Stomach (tissue), 8 donors: ENCODE measurements at regions not wholly inside any gene's neighbourhood (a gene's known extent, or its start where the extent isn't known, plus 50 kb on each side); places are given as distances from the start of the nearest gene placed in this dataset.
A peak's percentile ranks its signal among the peaks of the same experiment; 100 is the strongest.

Experiments
- DNase-seq, 2 donors: peaks; one replicate each; pipeline versions ENCODE4 v3.0.0 to v3.0.0-alpha.2; 2013 to 2019
- H3K27ac ChIP-seq, 5 donors: fragments of 200-600 bp in 4 of 5; sonication (generic) in 4 of 5; one replicate each; pipeline ENCODE4 v1.5.1; 2013 to 2019; ENCODE audit warnings: mild to moderate bottlenecking in 1 of 5, moderate library complexity in 1 of 5
- H3K27me3 ChIP-seq, 3 donors: fragments of 200-600 bp; sonication (generic); one replicate each; pipeline ENCODE4 v1.5.1; 2017 to 2019; ENCODE audit warnings: mixed run types in 1 of 3
- H3K36me3 ChIP-seq, 4 donors: fragments of 200-600 bp; sonication (generic); 1 replicate in 3 of 4; 2 replicates in 1 of 4; pipeline ENCODE4 v1.5.1; 2016 to 2019
- H3K4me1 ChIP-seq, 4 donors: fragments of 200-600 bp; sonication (generic); one replicate each; pipeline ENCODE4 v1.5.1; 2016 to 2019
- H3K4me3 ChIP-seq, 4 donors: fragments of 200-600 bp; sonication (generic) in 3 of 4; one replicate each; pipeline ENCODE4 v1.5.1; 2016 to 2019; ENCODE audit warnings: mild to moderate bottlenecking in 1 of 4
- H3K9me3 ChIP-seq, 4 donors: fragments of 200-600 bp; sonication (generic); one replicate each; pipeline ENCODE4 v1.5.1; 2016 to 2019
- CTCF ChIP-seq, 7 experiments: fragments of 450-650 bp in 4 of 7; fragments of 200-600 bp in 3 of 7; sonication (generic) in 3 of 7; IDR thresholded peaks; one replicate each; pipeline ENCODE4 v1.5.1; 2016 to 2019; ENCODE audit warnings: antibody characterized with exemption in 7 of 7, control low read depth in 2 of 7, mild to moderate bottlenecking in 1 of 7
- EP300 ChIP-seq: sonication (generic); formaldehyde crosslinking; IDR thresholded peaks from one replicate; pipeline ENCODE4 v1.6.1; 2017; ENCODE audit warnings: antibody characterized with exemption
- POLR2A ChIP-seq, 4 donors: fragments of 450-650 bp; IDR thresholded peaks; one replicate each; pipeline ENCODE4 v1.6.1; 2016; ENCODE audit warnings: antibody characterized with exemption in 4 of 4, control low read depth in 2 of 4, mild to moderate bottlenecking in 1 of 4, moderate library complexity in 1 of 4
- POLR2AphosphoS5 ChIP-seq, 3 donors: sonication (generic); formaldehyde crosslinking; IDR thresholded peaks; one replicate each; pipeline ENCODE4 v1.6.1; 2016; ENCODE audit warnings: antibody characterized with exemption in 3 of 3
- WGBS, 5 donors: extraction: QIAGEN DNeasy Blood & Tissue Kit in 3 of 5; methylation state at CpG; one replicate each; pipeline versions ENCODE4 v1.1.5 to v1.1.7; 2013 to 2018; 5-methylcytosine and 5-hydroxymethylcytosine counted together
- intact Hi-C: fragments of 100-400 bp; cut with DNase I; formaldehyde crosslinking; loops from one replicate; pipeline ENCODE4 v1.15.1; 2023; ENCODE audit warnings: low total_unique reads
- donor health status: healthy with polysubstance abuse.
- donor health status: Bipolar disorder and iron deficiency.
- donor health status: healthy.

- DNase-seq = no peak
- TF ChIP-seq EP300 (no peak), CTCF (IDR thresholded peaks at IDR 0.05) (no peak), POLR2AphosphoS5 (IDR thresholded peaks at IDR 0.05) (no peak), POLR2A (IDR thresholded peaks at IDR 0.05) (no peak)
- Histone ChIP-seq H3K27ac (no peak overlapping the region), H3K27me3 (peaks cover 0 to 10% (median 0%) of the 10 kb centered on the region in 3 donors), H3K4me1 (no peaks in the 10 kb centered on the region), H3K36me3 (no peaks in the 10 kb centered on the region), H3K4me3 (no peak overlapping the region), H3K9me3 (no peaks in the 10 kb centered on the region)
- intact Hi-C loops = no loop called here
- 46 to 59% (median 53%) methylated on average over 7 of the region's 7 CpGs for WGBS, 5 donors
Measured at GRCh38 chr12:4041187-4041885, 168.1 kb upstream of the PARP11 start.

GRCh38 chr12:4039931-4040330 is 166.7 kb upstream of the PARP11 start:
- Histone ChIP-seq H3K27me3 (peaks cover 0 to 6% (median 0%) of the 10 kb centered on the region in 3 donors), H3K36me3 (no peaks in the 10 kb centered on the region), H3K27ac (no peak overlapping the region), H3K4me1 (no peaks in the 10 kb centered on the region), H3K4me3 (no peak overlapping the region), H3K9me3 (no peaks in the 10 kb centered on the region)
- WGBS, 5 donors = 84 to 91% (median 86%) methylated on average over 2 of the region's 2 CpGs
- intact Hi-C loops = loop anchor here (5.0 kb wide), 1 partner anchor 153 kb away; no protein-coding TSS in a partner anchor
- TF ChIP-seq CTCF (IDR thresholded peaks at IDR 0.05) = no peak
- DNase-seq = no peak

DNA sequence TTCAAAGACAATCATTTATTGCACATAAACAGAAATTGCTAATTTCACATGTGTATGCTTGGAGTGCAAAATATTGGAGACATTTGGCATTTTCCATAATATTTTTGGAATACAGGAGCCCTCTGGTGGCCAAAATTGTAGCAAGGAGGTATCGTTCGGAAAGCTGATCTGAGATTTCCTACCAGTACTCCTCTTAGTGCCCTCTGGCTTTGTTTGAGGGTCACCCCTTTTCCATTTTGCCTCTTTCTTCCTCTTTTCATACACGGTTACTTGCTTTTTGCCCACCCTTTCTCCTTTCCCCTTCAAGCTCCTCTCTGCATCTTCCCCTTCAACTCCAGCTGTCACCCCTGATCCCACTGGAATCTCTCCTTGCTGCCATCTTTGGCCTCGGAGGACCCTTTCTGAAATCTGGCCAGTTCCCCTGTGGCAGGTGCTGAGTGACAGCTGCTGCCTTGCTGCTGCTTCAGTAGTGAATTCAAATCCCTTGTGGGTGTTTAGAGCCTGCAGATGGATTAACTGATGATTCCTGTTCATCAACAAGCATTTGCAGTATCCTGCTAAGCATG is 164.6 kb upstream of the PARP11 start:
- H3K9me3 ChIP-seq = no peaks in the 10 kb centered on the region
- no peaks in the 10 kb centered on the region for H3K4me1 ChIP-seq
- peak; percentile 35 to 77 for DNase-seq
- H3K27me3 ChIP-seq = no peaks in the 10 kb centered on the region
- H3K4me3 ChIP-seq = no peak overlapping the region
- H3K36me3 ChIP-seq = no peaks in the 10 kb centered on the region
- intact Hi-C loops = loop anchor here (2.0 to 5.0 kb wide), 2 partner anchors 41 to 151 kb away; no protein-coding TSS in a partner anchor
- H3K27ac ChIP-seq = no peak overlapping the region
- TF ChIP-seq EP300 = no peak
- peak in 5 of 7 experiments; percentile 52 to 73 (median 64) for TF ChIP-seq CTCF (IDR thresholded peaks at IDR 0.05)
- WGBS, 5 donors = 19 to 32% (median 25%) methylated on average over 4 of the region's 4 CpGs

- Histone ChIP-seq H3K36me3 (no peaks in the 10 kb centered on the region), H3K4me3 (no peak overlapping the region), H3K4me1 (peaks cover 0 to 4% (median 4%) of the 10 kb centered on the region in 4 donors), H3K27me3 (no peaks in the 10 kb centered on the region), H3K27ac (no peak overlapping the region), H3K9me3 (no peaks in the 10 kb centered on the region)
- TF ChIP-seq POLR2AphosphoS5 (IDR thresholded peaks at IDR 0.05) = no peak
- no peak for TF ChIP-seq EP300
- no peak for TF ChIP-seq POLR2A (IDR thresholded peaks at IDR 0.05)
- TF ChIP-seq CTCF (IDR thresholded peaks at IDR 0.05) = no peak
- WGBS, 5 donors = 77 to 89% (median 87%) methylated on average over 9 of the region's 9 CpGs
- intact Hi-C loops = loop anchor here (2.0 to 5.0 kb wide), 2 partner anchors 40 to 149 kb away; no protein-coding TSS in a partner anchor
- DNase-seq = no peak
Measured at GRCh38 chr12:4036671-4037271, 163.6 kb upstream of the PARP11 start.
